ENCODE measurements at regions not wholly inside any gene's neighbourhood (a gene's known extent, or its start where the extent isn't known, plus 50 kb on each side); places are given as distances from the start of the nearest gene placed in this dataset.

GRCh38 chr14:101469382-101470247, 91.7 kb upstream of the DIO3 start:
- TF ChIP-seq CTCF (IDR thresholded peaks at IDR 0.05): no peak
- peaks cover 0 to 3% (median 0%) of the 10 kb centered on the region in 7 donors for H3K9me3 Mint-ChIP-seq
- no peaks in the 10 kb centered on the region for H3K4me1 Mint-ChIP-seq
- Histone ChIP-seq H3K27ac (ENCODE audit: low read depth in 1 of 2, low read length in 2 of 2) (no peak overlapping the region), H3K9me3 (replicated peaks in 1 of 2; ENCODE audit: control insufficient read depth in 1 of 2, insufficient read depth in 1 of 2, low read length in 2 of 2) (no peaks in the 10 kb centered on the region), H3K4me3 (replicated peaks in 1 of 3; ENCODE audit: low read depth in 2 of 3, low read length in 3 of 3) (no peak overlapping the region), H3K27me3 (ENCODE audit: control insufficient read depth in 2 of 2, insufficient read depth in 2 of 2, low read length in 2 of 2) (no peaks in the 10 kb centered on the region), H2AFZ (ENCODE audit: insufficient read depth, low read depth, low read length, poor library complexity, severe bottlenecking) (no peak overlapping the region), H3K4me2 (replicated peaks; ENCODE audit: extremely low read depth, low read length, poor library complexity, severe bottlenecking) (no peak overlapping the region), H3K4me1 (ENCODE audit: control insufficient read depth in 1 of 2, insufficient read depth in 2 of 2, low read length in 2 of 2) (no peaks in the 10 kb centered on the region), H3K9ac (ENCODE audit: insufficient read depth, low read length, poor library complexity, severe bottlenecking) (no peak overlapping the region), H3K79me2 (ENCODE audit: insufficient read depth, low read length) (no peaks in the 10 kb centered on the region), H4K20me1 (ENCODE audit: insufficient read depth, low read length) (no peaks in the 10 kb centered on the region), H3K36me3 (replicated peaks in 1 of 2; ENCODE audit: control insufficient read depth in 1 of 2, insufficient read depth in 2 of 2, low read length in 2 of 2) (no peaks in the 10 kb centered on the region)
- intact Hi-C loops (cut with micrococcal nuclease): no loop called here
- no peak for DNase-seq
- 91% methylated on average over 21 of the region's 25 CpGs for WGBS (ENCODE audit: insufficient coverage)
- no peak overlapping the region for H3K27ac Mint-ChIP-seq
- no peaks in the 10 kb centered on the region for H3K36me3 Mint-ChIP-seq
- peaks cover 4 to 7% (median 5%) of the 10 kb centered on the region in 3 donors for H3K27me3 Mint-ChIP-seq (ENCODE audit: low read depth in 3 of 3)
- no peak overlapping the region for H3K4me3 Mint-ChIP-seq

DNA sequence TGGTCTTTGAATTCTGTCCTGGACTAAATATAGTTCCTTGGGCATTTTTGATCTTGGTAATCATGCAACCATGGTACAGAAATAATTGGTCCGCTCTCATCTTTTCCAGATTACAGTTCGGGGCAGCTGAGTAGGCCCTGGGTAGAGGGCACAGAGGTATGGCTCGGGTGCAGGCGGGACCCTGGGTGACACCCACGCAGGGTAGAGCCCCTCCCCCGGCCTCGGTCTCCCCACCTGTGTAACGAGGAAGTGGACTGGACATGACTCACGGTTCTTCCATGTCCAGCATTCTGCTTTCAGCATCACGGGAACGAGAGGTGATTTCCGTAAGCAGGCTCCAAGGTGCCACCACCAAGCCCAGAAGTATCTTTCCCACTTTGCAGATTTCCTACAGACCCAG, 91.0 kb upstream of the DIO3 start:
- no peak overlapping the region for H3K4me3 ChIP-seq (replicated peaks in 1 of 3; ENCODE audit: low read depth in 2 of 3, low read length in 3 of 3)
- DNase-seq: no peak
- no peaks in the 10 kb centered on the region for H3K79me2 ChIP-seq (ENCODE audit: insufficient read depth, low read length)
- H3K36me3 ChIP-seq (replicated peaks in 1 of 2; ENCODE audit: control insufficient read depth in 1 of 2, insufficient read depth in 2 of 2, low read length in 2 of 2): no peaks in the 10 kb centered on the region
- H3K27ac ChIP-seq (ENCODE audit: low read depth in 1 of 2, low read length in 2 of 2): no peak overlapping the region
- H3K4me1 Mint-ChIP-seq: no peaks in the 10 kb centered on the region
- H3K9ac ChIP-seq (ENCODE audit: insufficient read depth, low read length, poor library complexity, severe bottlenecking): no peak overlapping the region
- no peaks in the 10 kb centered on the region for H4K20me1 ChIP-seq (ENCODE audit: insufficient read depth, low read length)
- no peak overlapping the region for H2AFZ ChIP-seq (ENCODE audit: insufficient read depth, low read depth, low read length, poor library complexity, severe bottlenecking)
- intact Hi-C loops (cut with micrococcal nuclease): no loop called here
- no peak for TF ChIP-seq CTCF (IDR thresholded peaks at IDR 0.05)
- no peak overlapping the region for H3K4me2 ChIP-seq (replicated peaks; ENCODE audit: extremely low read depth, low read length, poor library complexity, severe bottlenecking)
- 91% methylated on average over 9 of the region's 12 CpGs for WGBS (ENCODE audit: insufficient coverage)
- no peak overlapping the region for H3K4me3 Mint-ChIP-seq
- no peaks in the 10 kb centered on the region for H3K27me3 ChIP-seq (ENCODE audit: control insufficient read depth in 2 of 2, insufficient read depth in 2 of 2, low read length in 2 of 2)
- no peaks in the 10 kb centered on the region for H3K4me1 ChIP-seq (ENCODE audit: control insufficient read depth in 1 of 2, insufficient read depth in 2 of 2, low read length in 2 of 2)
- H3K36me3 Mint-ChIP-seq: no peaks in the 10 kb centered on the region
- no peaks in the 10 kb centered on the region for H3K9me3 ChIP-seq (replicated peaks in 1 of 2; ENCODE audit: control insufficient read depth in 1 of 2, insufficient read depth in 1 of 2, low read length in 2 of 2)
- peaks cover 4 to 7% (median 5%) of the 10 kb centered on the region in 3 donors for H3K27me3 Mint-ChIP-seq (ENCODE audit: low read depth in 3 of 3)
- H3K27ac Mint-ChIP-seq: no peak overlapping the region
- peaks cover 0 to 3% (median 0%) of the 10 kb centered on the region in 7 donors for H3K9me3 Mint-ChIP-seq

Data from CD14-positive monocyte (primary cell).